ENCODE measurements at regions not wholly inside any gene's neighbourhood (a gene's known extent, or its start where the extent isn't known, plus 50 kb on each side); places are given as distances from the start of the nearest gene placed in this dataset.

DNA sequence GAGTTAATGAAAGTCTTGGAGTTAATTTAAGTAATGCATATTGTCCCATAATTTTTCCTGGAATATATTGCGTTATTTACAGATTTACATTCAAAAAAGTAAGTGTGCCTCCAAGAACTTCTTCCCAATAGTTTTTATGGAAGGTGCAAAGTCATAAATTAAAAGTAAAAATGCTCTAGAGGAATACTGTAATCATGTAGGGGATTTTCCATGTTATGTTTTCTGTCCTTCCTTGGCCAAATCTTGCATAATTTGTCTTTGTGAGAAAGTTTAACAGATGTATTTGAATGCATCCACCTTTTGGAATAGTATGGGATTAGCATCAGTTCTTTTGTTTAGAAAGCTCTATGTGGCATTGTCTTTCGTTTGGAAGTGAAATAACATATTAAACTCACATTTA is 144.1 kb upstream of the GIMD1 start:
- TF ChIP-seq GATA2 (IDR thresholded peaks at IDR 0.05; ENCODE audit: low read depth, low read length): no peak
- TF ChIP-seq GATA3 (IDR thresholded peaks at IDR 0.05; ENCODE audit: low read depth, low read length): no peak

Measured in SH-SY5Y (cell line).